ENCODE measurements at regions not wholly inside any gene's neighbourhood (a gene's known extent, or its start where the extent isn't known, plus 50 kb on each side); places are given as distances from the start of the nearest gene placed in this dataset.
"Not testable (repeated sequence)": the region's sequence is repeated elsewhere in the genome, so short reads cannot be mapped to it uniquely, and the experiment has no call there.

- dilution Hi-C loops (cut with MboI; ENCODE audit: extremely low pct_ligation_motif_present, low sequenced_read_pairs), result no loop called here
- Histone ChIP-seq H3K4me2 (ENCODE audit: control insufficient read depth, extremely low read depth, insufficient read depth, low read depth, low read length) (no peak overlapping the region), H3K79me2 (ENCODE audit: control insufficient read depth, insufficient read depth, low read length) (no peaks in the 10 kb centered on the region), H4K20me1 (ENCODE audit: control insufficient read depth, extremely low read depth, insufficient read depth, low read length) (no peaks in the 10 kb centered on the region), H3K9me1 (ENCODE audit: control insufficient read depth, extremely low read depth, insufficient read depth, low read length) (no peaks in the 10 kb centered on the region), H3K9ac (ENCODE audit: control insufficient read depth, extremely low read depth, insufficient read depth, low read length) (no peak overlapping the region), H3K27me3 (ENCODE audit: control insufficient read depth, extremely low read depth, insufficient read depth, low read length) (no peaks in the 10 kb centered on the region), H3K9me3 (ENCODE audit: control insufficient read depth, low read depth, low read length) (no peaks in the 10 kb centered on the region), H3K36me3 (ENCODE audit: control insufficient read depth in 2 of 2, extremely low read depth in 1 of 2, insufficient read depth in 2 of 2, low read length in 2 of 2) (no peaks in the 10 kb centered on the region), H3K4me1 (ENCODE audit: control insufficient read depth, extremely low read depth, insufficient read depth, low read length) (no peaks in the 10 kb centered on the region), H2AFZ (ENCODE audit: control insufficient read depth, low read length) (no peak overlapping the region), H3K27ac (ENCODE audit: control insufficient read depth, insufficient read depth, low read length) (no peak overlapping the region), H3K4me3 (ENCODE audit: control insufficient read depth in 2 of 3, extremely low read depth in 1 of 3, insufficient read depth in 2 of 3, low read depth in 1 of 3, low read length in 3 of 3) (no peak overlapping the region)
- FAIRE-seq, result no peak
- DNase-seq (ENCODE audit: low read depth, low spot score), result no peak
- TF ChIP-seq EZH2 (IDR thresholded peaks at IDR 0.05; ENCODE audit: low read length), result no peak
- no peak for TF ChIP-seq CTCF (optimal IDR thresholded peaks at IDR 0.05 in 1 of 3, IDR thresholded peaks at IDR 0.05 in 1 of 3, conservative IDR thresholded peaks at IDR 0.05 in 1 of 3; ENCODE audit: extremely low read depth in 1 of 3, insufficient read depth in 2 of 3, low read length in 3 of 3)
Measured at GRCh38 chrX:92270936-92271855, 492.0 kb downstream of the PCDH11X start.

- dilution Hi-C loops (cut with MboI; ENCODE audit: extremely low pct_ligation_motif_present, low sequenced_read_pairs); H3K4me3 ChIP-seq (ENCODE audit: control insufficient read depth in 2 of 3, extremely low read depth in 1 of 3, insufficient read depth in 2 of 3, low read depth in 1 of 3, low read length in 3 of 3); H3K9me3 ChIP-seq (ENCODE audit: control insufficient read depth, low read depth, low read length); H3K4me2 ChIP-seq (ENCODE audit: control insufficient read depth, extremely low read depth, insufficient read depth, low read depth, low read length); H4K20me1 ChIP-seq (ENCODE audit: control insufficient read depth, extremely low read depth, insufficient read depth, low read length); FAIRE-seq; H3K4me1 ChIP-seq (ENCODE audit: control insufficient read depth, extremely low read depth, insufficient read depth, low read length); H3K79me2 ChIP-seq (ENCODE audit: control insufficient read depth, insufficient read depth, low read length); H3K27ac ChIP-seq (ENCODE audit: control insufficient read depth, insufficient read depth, low read length); H3K9ac ChIP-seq (ENCODE audit: control insufficient read depth, extremely low read depth, insufficient read depth, low read length); DNase-seq (ENCODE audit: low read depth, low spot score); H3K27me3 ChIP-seq (ENCODE audit: control insufficient read depth, extremely low read depth, insufficient read depth, low read length); H2AFZ ChIP-seq (ENCODE audit: control insufficient read depth, low read length); H3K9me1 ChIP-seq (ENCODE audit: control insufficient read depth, extremely low read depth, insufficient read depth, low read length); H3K36me3 ChIP-seq (ENCODE audit: control insufficient read depth in 2 of 2, extremely low read depth in 1 of 2, insufficient read depth in 2 of 2, low read length in 2 of 2): not testable (repeated sequence)
Measured at GRCh38 chrX:92278556-92278955, 499.4 kb downstream of the PCDH11X start.

GRCh38 chrX:92280347-92280746, 501.2 kb downstream of the PCDH11X start:
- FAIRE-seq; H2AFZ ChIP-seq (ENCODE audit: control insufficient read depth, low read length); H3K9me3 ChIP-seq (ENCODE audit: control insufficient read depth, low read depth, low read length); H3K36me3 ChIP-seq (ENCODE audit: control insufficient read depth in 2 of 2, extremely low read depth in 1 of 2, insufficient read depth in 2 of 2, low read length in 2 of 2); DNase-seq (ENCODE audit: low read depth, low spot score); H3K9ac ChIP-seq (ENCODE audit: control insufficient read depth, extremely low read depth, insufficient read depth, low read length); H3K4me3 ChIP-seq (ENCODE audit: control insufficient read depth in 2 of 3, extremely low read depth in 1 of 3, insufficient read depth in 2 of 3, low read depth in 1 of 3, low read length in 3 of 3); H3K9me1 ChIP-seq (ENCODE audit: control insufficient read depth, extremely low read depth, insufficient read depth, low read length); H3K27ac ChIP-seq (ENCODE audit: control insufficient read depth, insufficient read depth, low read length); H3K4me2 ChIP-seq (ENCODE audit: control insufficient read depth, extremely low read depth, insufficient read depth, low read depth, low read length); dilution Hi-C loops (cut with MboI; ENCODE audit: extremely low pct_ligation_motif_present, low sequenced_read_pairs); H3K4me1 ChIP-seq (ENCODE audit: control insufficient read depth, extremely low read depth, insufficient read depth, low read length); H3K27me3 ChIP-seq (ENCODE audit: control insufficient read depth, extremely low read depth, insufficient read depth, low read length); H3K79me2 ChIP-seq (ENCODE audit: control insufficient read depth, insufficient read depth, low read length); H4K20me1 ChIP-seq (ENCODE audit: control insufficient read depth, extremely low read depth, insufficient read depth, low read length): not testable (repeated sequence)
